ENCODE measurements at regions not wholly inside any gene's neighbourhood (a gene's known extent, or its start where the extent isn't known, plus 50 kb on each side); places are given as distances from the start of the nearest gene placed in this dataset.

DNA sequence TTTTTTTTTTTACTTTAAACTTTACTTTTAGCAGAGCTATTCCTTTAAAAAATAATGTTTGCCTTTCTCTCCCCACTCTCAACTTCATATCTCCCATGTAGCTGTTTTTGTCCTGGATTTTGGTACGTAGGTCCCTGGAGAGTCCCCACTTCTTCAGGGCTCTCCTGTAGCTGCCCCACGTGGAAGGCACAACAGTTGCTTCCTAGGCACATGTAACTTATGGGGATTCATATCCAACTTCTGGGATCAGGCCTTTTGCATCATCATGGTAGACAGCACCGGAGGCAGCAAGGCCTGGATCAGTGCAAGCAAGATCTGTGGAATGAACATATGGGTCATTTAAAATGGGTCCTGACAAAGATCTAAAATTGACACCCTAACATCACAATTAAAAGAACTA is 95.7 kb downstream of the ACAA2 start:
- TF ChIP-seq TAF1 (IDR thresholded peaks at IDR 0.05; ENCODE audit: borderline replicate concordance, low read depth, low read length) = no peak
- TF ChIP-seq EP300 (IDR thresholded peaks at IDR 0.05; ENCODE audit: borderline replicate concordance in 1 of 2, low read depth in 1 of 2, low read length in 1 of 2) = no peak
- TF ChIP-seq, protein P1, sequence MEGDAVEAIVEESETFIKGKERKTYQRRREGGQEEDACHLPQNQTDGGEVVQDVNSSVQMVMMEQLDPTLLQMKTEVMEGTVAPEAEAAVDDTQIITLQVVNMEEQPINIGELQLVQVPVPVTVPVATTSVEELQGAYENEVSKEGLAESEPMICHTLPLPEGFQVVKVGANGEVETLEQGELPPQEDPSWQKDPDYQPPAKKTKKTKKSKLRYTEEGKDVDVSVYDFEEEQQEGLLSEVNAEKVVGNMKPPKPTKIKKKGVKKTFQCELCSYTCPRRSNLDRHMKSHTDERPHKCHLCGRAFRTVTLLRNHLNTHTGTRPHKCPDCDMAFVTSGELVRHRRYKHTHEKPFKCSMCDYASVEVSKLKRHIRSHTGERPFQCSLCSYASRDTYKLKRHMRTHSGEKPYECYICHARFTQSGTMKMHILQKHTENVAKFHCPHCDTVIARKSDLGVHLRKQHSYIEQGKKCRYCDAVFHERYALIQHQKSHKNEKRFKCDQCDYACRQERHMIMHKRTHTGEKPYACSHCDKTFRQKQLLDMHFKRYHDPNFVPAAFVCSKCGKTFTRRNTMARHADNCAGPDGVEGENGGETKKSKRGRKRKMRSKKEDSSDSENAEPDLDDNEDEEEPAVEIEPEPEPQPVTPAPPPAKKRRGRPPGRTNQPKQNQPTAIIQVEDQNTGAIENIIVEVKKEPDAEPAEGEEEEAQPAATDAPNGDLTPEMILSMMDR (IDR thresholded peaks at IDR 0.05) = no peak
- no peak for TF ChIP-seq FOXJ3 (CRISPR knock-in tag; IDR thresholded peaks at IDR 0.05)
